Heart right ventricle (tissue), 16 donors: ENCODE measurements at regions not wholly inside any gene's neighbourhood (a gene's known extent, or its start where the extent isn't known, plus 50 kb on each side); places are given as distances from the start of the nearest gene placed in this dataset.

Experiments used
- ATAC-seq, 8 donors: fragments of 200-7000 bp; cut with Tn5 transposase; one replicate each; pipeline ENCODE4 v1.9.1; 2020; ENCODE audit warnings: mild to moderate bottlenecking in 8 of 8, moderate library complexity in 8 of 8, moderate number of reproducible peaks in 1 of 8
- DNase-seq, 2 donors: peaks; one replicate each; pipeline ENCODE4 v3.0.0-alpha.2; 2020
- H3K27ac ChIP-seq, 10 donors: fragments of 200-600 bp; sonication (generic) in 2 of 10; one replicate each; pipeline versions ENCODE4 v1.5.0 to v1.8.0; 2020 to 2022; ENCODE audit warnings: mild to moderate bottlenecking in 3 of 10
- H3K27me3 ChIP-seq, 7 donors: fragments of 200-600 bp; one replicate each; pipeline ENCODE4 v1.8.0; 2021 to 2022; ENCODE audit warnings: mild to moderate bottlenecking in 2 of 7
- H3K36me3 ChIP-seq, 9 donors: fragments of 200-600 bp; sonication (generic) in 1 of 9; one replicate each; pipeline versions ENCODE4 v1.5.0 to v1.8.0; 2020 to 2022; ENCODE audit warnings: mild to moderate bottlenecking in 2 of 9
- H3K4me1 ChIP-seq, 9 donors: fragments of 200-600 bp; sonication (generic) in 1 of 9; one replicate each; pipeline versions ENCODE4 v1.5.0 to v1.8.0; 2020 to 2022; ENCODE audit warnings: mild to moderate bottlenecking in 4 of 9
- H3K4me3 ChIP-seq, 10 donors: fragments of 200-600 bp; sonication (generic) in 2 of 10; one replicate each; pipeline versions ENCODE4 v1.5.0 to v1.8.0; 2020 to 2022; ENCODE audit warnings: mild to moderate bottlenecking in 7 of 10, moderate library complexity in 2 of 10
- H3K9me3 ChIP-seq, 11 donors: fragments of 200-600 bp in 10 of 11; sonication (generic) in 2 of 11; one replicate each; pipeline versions ENCODE4 v1.5.0 to v1.8.0; 2013 to 2022; ENCODE audit warnings: mild to moderate bottlenecking in 2 of 11, control low read depth in 1 of 11, moderate library complexity in 1 of 11
- WGBS, 2 donors: extraction: QIAGEN DNeasy Blood & Tissue Kit; methylation state at CpG; one replicate each; pipeline ENCODE4 v1.1.7; 2013; ENCODE audit warnings: inconsistent platforms in 1 of 2; 5-methylcytosine and 5-hydroxymethylcytosine counted together
- intact Hi-C, 10 donors: fragments of 100-400 bp; cut with DNase I; formaldehyde crosslinking; loops; one replicate each; pipeline versions ENCODE4 v1.11.1 to v1.14.2; 2022
- TF ChIP-seq, protein P1 (sequence below), 9 donors: fragments of 200-600 bp; sonication (generic) in 2 of 9; IDR thresholded peaks; one replicate each; pipeline versions ENCODE4 v1.5.0 to v1.8.0; 2021 to 2022; ENCODE audit warnings: antibody characterized with exemption in 9 of 9, mild to moderate bottlenecking in 5 of 9, moderate library complexity in 1 of 9
- donor health status: Arrhythmogenic right ventricular cardiomyopathy.
- donor health status: ischemic (EF 13 %, LVEDD 7.1; RV severe dilation, severe dysfunction).
- donor health status: healthy with polysubstance abuse.
- donor health status: DM: no; HTN: yes; CAD: no.
- donor health status: DM: no; HTN: no; CAD: no.
- donor health status: ischemic (EF 25% LVEDD 6.9; RV normal size, moderate dysfunction).
- donor health status: ischemic (EF 25% LVEDD 5.7; RV mildly dilated, moderate dysfunction).
- donor health status: healthy.
- donor health status: DM: yes; HTN: yes; CAD: no.
- donor health status: Ischemic cardiomyopathy.
- donor health status: ischemic (EF 35%, LVEDD 5.7; RV mildly dilated, moderate dysfunction).
- donor health status: nonischemic (EF 11% LVEDD 7.7; RV severe dilation, severe dysfunction).
- donor health status: DM: yes; HTN: yes; CAD: no.
- donor health status: PGD.
- donor health status: ischemic (EF 29% LVEDD 5.4; RV normal size, mild dysfunction).
- donor health status: nonischemic (EF 23%, LVEDD 6.1; RV moderate dilation, normal function).

- H3K9me3 ChIP-seq, result peaks cover 0 to 4% (median 0%) of the 10 kb centered on the region in 11 donors
- ATAC-seq (no peak), DNase-seq (no peak)
- H3K4me1 ChIP-seq, result no peaks in the 10 kb centered on the region
- TF ChIP-seq, protein P1, sequence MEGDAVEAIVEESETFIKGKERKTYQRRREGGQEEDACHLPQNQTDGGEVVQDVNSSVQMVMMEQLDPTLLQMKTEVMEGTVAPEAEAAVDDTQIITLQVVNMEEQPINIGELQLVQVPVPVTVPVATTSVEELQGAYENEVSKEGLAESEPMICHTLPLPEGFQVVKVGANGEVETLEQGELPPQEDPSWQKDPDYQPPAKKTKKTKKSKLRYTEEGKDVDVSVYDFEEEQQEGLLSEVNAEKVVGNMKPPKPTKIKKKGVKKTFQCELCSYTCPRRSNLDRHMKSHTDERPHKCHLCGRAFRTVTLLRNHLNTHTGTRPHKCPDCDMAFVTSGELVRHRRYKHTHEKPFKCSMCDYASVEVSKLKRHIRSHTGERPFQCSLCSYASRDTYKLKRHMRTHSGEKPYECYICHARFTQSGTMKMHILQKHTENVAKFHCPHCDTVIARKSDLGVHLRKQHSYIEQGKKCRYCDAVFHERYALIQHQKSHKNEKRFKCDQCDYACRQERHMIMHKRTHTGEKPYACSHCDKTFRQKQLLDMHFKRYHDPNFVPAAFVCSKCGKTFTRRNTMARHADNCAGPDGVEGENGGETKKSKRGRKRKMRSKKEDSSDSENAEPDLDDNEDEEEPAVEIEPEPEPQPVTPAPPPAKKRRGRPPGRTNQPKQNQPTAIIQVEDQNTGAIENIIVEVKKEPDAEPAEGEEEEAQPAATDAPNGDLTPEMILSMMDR (IDR thresholded peaks at IDR 0.05), result no peak
- intact Hi-C loops, result no loop called here
- no peak overlapping the region for H3K27ac ChIP-seq
- no peaks in the 10 kb centered on the region for H3K36me3 ChIP-seq
- H3K27me3 ChIP-seq, result no peaks in the 10 kb centered on the region
- no peak overlapping the region for H3K4me3 ChIP-seq
These were observed 980.4 kb upstream of the IGFBP7 start for GRCh38 chr4:58090539-58090938.

- DNase-seq (no peak), ATAC-seq (no peak)
- Histone ChIP-seq H3K4me3 (no peak overlapping the region), H3K36me3 (no peaks in the 10 kb centered on the region), H3K27ac (no peak overlapping the region), H3K9me3 (peaks cover 0 to 7% (median 0%) of the 10 kb centered on the region in 11 donors), H3K4me1 (no peaks in the 10 kb centered on the region), H3K27me3 (no peaks in the 10 kb centered on the region)
- intact Hi-C loops, result no loop called here
- TF ChIP-seq, protein P1 (IDR thresholded peaks at IDR 0.05), result no peak
These were observed 971.2 kb upstream of the IGFBP7 start for GRCh38 chr4:58081356-58081755.

GRCh38 chr4:58075724-58076123 is 965.5 kb upstream of the IGFBP7 start:
- intact Hi-C loops, result no loop called here
- peaks cover 0 to 13% (median 0%) of the 10 kb centered on the region in 11 donors for H3K9me3 ChIP-seq
- TF ChIP-seq, protein P1 (IDR thresholded peaks at IDR 0.05), result no peak
- no peaks in the 10 kb centered on the region for H3K27me3 ChIP-seq
- DNase-seq (no peak), ATAC-seq (no peak)
- H3K36me3 ChIP-seq, result no peaks in the 10 kb centered on the region
- no peak overlapping the region for H3K27ac ChIP-seq
- no peaks in the 10 kb centered on the region for H3K4me1 ChIP-seq
- H3K4me3 ChIP-seq, result no peak overlapping the region

- Histone ChIP-seq H3K36me3 (no peaks in the 10 kb centered on the region), H3K27ac (no peak overlapping the region), H3K4me3 (no peak overlapping the region), H3K9me3 (peaks cover 0 to 13% (median 0%) of the 10 kb centered on the region in 11 donors), H3K27me3 (no peaks in the 10 kb centered on the region), H3K4me1 (no peaks in the 10 kb centered on the region)
- intact Hi-C loops, result no loop called here
- ATAC-seq, result no peak
- TF ChIP-seq, protein P1 (IDR thresholded peaks at IDR 0.05), result no peak
- 96 to 98% methylated on average over 1 of the region's 1 CpG for WGBS, 2 donors
- DNase-seq, result no peak
These were observed 964.2 kb upstream of the IGFBP7 start for GRCh38 chr4:58074382-58074781.

GRCh38 chr4:58070726-58071125 is 960.5 kb upstream of the IGFBP7 start:
- no peaks in the 10 kb centered on the region for H3K36me3 ChIP-seq
- H3K27ac ChIP-seq, result no peak overlapping the region
- TF ChIP-seq, protein P1 (IDR thresholded peaks at IDR 0.05), result no peak
- H3K4me1 ChIP-seq, result no peaks in the 10 kb centered on the region
- no peak overlapping the region for H3K4me3 ChIP-seq
- peaks cover 0 to 13% (median 0%) of the 10 kb centered on the region in 11 donors for H3K9me3 ChIP-seq
- H3K27me3 ChIP-seq, result no peaks in the 10 kb centered on the region
- intact Hi-C loops, result no loop called here
- ATAC-seq (no peak), DNase-seq (no peak)
